ENCODE measurements at regions not wholly inside any gene's neighbourhood (a gene's known extent, or its start where the extent isn't known, plus 50 kb on each side); places are given as distances from the start of the nearest gene placed in this dataset.

DNA sequence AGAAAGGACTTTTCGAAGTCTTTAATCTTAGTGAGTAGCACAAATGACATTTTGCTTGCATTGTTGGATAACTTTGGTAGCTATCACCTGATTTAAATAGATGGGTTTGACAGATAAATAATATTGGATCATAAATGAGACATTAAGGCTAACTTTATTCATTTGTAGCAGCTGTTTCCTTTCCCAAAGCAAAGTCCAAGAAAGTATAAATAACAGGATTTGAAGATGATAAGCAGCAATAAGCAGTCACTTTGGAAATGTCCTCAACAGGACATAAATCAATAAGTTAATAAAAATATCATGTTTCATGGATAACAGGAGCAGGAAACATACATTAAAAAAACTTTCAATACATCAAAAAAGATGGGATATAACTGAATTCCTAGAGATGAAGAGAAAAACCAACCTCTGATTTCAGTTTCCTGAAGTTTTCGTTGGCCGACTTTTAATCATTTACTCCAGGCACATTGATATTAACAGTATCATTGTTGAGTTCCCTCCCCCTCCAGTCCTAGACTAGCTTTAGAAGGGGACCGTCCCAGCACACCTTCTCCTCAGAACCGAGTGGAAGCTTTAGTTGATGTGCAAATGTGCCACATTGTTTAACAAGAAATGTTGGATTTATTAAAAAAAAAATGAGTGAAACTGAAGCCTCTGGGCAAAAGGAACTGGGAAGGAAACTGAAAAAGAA lies 169.9 kb upstream of the AGA start:
- TF ChIP-seq, protein P1, sequence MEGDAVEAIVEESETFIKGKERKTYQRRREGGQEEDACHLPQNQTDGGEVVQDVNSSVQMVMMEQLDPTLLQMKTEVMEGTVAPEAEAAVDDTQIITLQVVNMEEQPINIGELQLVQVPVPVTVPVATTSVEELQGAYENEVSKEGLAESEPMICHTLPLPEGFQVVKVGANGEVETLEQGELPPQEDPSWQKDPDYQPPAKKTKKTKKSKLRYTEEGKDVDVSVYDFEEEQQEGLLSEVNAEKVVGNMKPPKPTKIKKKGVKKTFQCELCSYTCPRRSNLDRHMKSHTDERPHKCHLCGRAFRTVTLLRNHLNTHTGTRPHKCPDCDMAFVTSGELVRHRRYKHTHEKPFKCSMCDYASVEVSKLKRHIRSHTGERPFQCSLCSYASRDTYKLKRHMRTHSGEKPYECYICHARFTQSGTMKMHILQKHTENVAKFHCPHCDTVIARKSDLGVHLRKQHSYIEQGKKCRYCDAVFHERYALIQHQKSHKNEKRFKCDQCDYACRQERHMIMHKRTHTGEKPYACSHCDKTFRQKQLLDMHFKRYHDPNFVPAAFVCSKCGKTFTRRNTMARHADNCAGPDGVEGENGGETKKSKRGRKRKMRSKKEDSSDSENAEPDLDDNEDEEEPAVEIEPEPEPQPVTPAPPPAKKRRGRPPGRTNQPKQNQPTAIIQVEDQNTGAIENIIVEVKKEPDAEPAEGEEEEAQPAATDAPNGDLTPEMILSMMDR (conservative IDR thresholded peaks at IDR 0.05), result no peak
- no peak for TF ChIP-seq ZFX (IDR thresholded peaks at IDR 0.05)

All from C4-2B (cell line).